Stimulated activated CD4-positive, alpha-beta T cell treated with anti-CD3 and anti-CD28 coated beads, Interleukin-2, amount 100 ng/mL, for 4 hours (primary cell): ENCODE measurements at regions not wholly inside any gene's neighbourhood (a gene's known extent, or its start where the extent isn't known, plus 50 kb on each side); places are given as distances from the start of the nearest gene placed in this dataset.

Experiments
- DNase-seq: peaks from one replicate; pipeline ENCODE4 v3.0.0-alpha.2; 2020; ENCODE audit warnings: low read depth

DNA sequence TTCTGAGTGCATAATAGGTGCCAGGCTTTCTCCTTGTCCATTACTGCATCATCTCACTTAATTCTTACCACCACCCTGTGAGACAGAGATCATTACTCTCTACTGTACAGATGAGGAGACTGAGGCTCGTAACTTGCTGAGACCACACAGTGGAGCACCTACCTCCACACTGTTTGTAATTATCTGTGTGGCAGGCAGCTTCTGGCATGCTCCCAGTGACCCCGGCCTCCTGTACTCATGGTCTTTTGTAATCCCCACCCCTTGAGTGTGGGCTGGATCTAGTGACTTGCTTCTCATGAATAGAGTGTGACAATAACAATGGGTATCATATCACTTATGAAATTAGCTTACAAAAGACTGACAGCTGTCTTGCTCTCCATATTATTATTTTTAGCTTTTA is 407.3 kb downstream of the MATN1 start:
- no peak for DNase-seq

DNA sequence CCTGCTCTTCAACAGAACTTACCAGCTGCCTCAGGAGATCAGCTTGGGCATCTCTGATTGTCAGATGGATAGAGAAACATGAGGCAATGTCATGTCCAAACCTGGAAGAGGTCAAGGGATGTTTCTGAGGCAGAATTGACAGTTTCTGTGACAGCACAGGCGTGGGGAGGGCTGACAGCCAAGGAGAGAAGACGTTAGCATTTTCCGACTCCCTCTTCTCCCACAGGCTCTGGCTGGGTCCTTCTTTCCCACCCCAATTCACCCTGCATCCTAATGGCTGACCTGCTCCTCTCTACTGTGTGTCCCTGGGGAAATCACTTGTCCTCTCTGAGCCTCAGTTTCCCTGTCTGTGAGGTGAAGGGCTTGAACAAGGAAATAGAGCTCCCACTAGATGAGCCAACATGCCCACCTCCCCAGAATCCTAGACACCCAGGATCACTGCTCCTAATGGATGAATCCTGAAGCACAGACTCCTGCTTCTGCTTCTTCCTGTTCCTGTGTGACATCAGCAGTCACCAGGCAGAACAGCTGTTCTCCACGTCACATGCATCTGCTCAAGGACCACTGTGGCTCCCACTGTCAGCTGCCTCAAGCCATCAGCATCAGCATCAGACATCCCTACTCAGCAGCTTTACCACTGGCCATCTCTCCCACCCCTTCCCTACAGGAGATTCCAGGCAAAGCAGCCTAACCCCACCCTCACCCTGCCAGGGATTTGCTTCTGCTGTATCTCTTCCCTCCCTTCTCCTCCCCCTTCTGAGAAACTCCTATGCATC is 408.0 kb downstream of the MATN1 start:
- no peak for DNase-seq

DNA sequence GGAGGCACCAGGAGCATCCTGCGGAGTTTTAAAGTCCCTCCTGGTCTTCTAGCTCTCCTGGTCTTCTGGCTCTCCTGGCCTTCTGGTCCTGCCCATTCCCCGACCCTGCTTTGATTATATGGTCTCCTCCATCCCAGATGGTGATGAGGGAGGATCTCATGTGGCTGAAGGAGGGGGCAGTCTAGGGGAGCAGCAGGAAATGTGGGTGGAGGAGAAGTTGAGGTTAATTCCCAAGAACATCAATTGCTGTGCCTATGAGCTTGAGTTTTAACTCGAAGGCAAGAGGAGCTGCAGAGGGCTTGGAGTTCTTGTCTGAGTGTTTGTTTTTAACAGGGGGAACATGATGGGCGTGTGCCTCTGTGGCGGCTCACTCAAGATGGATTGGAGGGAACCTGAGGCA is 408.8 kb downstream of the MATN1 start:
- no peak for DNase-seq

DNA sequence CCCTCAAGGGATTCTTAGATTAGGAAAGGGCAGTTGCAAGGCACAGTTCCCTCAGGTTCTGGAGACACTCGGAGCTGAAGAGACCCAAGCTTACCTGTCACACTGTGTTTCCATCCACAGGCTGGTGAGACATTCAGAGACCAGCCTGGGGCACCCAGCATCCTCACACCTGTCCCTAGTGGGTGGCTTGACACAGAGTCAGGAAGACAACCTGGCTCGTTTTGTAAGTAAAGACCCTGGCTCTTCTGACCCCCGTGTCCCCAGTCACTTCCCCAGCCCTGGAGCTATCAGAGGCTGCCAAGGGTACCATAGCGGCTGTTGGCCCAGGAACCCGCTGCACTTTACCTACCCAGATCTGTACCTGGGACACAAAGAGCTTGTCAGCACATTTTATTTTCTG is 409.8 kb downstream of the MATN1 start:
- DNase-seq: no peak

- DNase-seq: no peak
These were observed 410.2 kb downstream of the MATN1 start for GRCh38 chr1:30313176-30313575.

- DNase-seq: no peak
These were observed 411.2 kb downstream of the MATN1 start for GRCh38 chr1:30312226-30312625.

- no peak for DNase-seq
These were observed 411.6 kb downstream of the MATN1 start for GRCh38 chr1:30311749-30312148.

DNA sequence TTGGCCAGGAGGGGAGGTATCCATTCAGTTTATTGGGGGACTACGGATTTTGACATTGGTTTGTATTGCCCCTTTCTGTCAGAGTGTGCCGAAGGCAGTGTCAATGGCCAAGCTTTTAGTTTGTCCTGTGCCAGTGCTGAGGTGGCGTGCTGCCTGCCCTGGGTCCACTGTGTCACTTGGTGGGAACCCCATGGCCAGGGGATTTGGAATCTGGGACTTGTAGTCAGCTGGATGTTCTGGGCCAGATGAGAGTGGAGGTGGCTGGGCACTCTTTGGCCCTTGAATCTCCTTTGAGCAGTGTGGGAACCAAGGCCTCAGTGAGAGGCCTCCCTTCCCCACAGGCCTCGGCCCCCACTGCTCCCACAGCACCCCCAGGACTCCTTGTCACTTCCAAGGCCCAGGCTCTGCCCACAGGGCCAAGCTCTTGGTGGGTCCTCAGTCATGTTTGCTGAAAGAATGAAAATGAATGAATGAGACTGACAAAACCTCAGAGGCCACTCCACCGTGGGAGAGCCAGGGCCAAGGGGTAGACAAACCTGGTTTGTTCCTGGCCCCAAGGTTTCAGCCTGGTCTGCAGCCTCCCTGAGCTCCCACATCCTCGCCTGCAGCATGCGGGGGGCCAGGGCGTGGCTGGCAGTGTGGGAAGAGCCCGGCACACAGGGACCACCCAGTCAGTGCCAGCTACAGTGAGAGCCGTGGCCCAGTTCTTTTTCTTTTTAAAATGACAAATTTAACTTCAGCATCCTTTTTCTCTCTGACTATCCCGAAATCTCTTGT is 412.2 kb downstream of the MATN1 start:
- DNase-seq: no peak

GRCh38 chr1:30307182-30307581 is 416.2 kb downstream of the MATN1 start:
- no peak for DNase-seq

DNA sequence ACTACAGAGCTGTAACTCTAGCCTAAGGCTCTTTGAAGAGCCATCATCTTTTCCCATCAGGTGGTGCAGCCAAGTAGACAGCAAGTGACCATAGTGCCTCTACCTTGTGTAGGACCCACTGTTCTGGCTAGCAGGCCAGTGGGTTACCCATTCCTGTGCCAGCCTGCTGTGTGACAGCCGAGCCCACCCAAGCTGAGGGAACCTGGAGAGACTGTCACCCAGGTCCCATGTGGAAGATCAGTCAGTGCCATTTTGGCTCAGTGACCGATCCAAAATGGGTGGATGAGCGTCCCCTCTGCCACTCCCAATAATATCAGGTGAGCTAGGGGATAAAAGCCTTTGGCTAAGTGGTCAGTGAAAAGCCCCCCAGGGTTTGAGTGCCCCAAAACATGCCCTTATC is 417.9 kb downstream of the MATN1 start:
- no peak for DNase-seq

GRCh38 chr1:30305061-30305460 is 418.3 kb downstream of the MATN1 start:
- DNase-seq: no peak

GRCh38 chr1:30304080-30304479 is 419.3 kb downstream of the MATN1 start:
- DNase-seq: no peak

DNA sequence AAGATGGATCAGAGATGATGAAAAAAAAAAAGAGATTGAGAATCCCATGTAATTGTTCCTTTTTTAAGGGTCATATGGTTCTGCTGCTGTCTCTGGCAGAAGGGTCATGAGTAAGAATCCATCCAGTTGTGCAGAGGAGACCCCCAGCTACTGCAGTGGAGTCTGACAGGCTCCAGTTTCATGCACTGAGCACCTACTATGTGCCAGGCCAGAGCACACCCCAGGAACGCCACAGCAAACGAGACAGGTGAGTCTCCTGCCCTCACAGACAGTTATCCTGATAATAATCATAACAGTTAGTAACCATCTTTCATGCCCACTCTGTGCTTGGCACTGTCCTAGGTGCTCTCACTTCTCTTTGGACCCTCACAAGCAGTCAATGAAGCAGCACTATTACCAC is 420.0 kb downstream of the MATN1 start:
- DNase-seq: no peak

DNA sequence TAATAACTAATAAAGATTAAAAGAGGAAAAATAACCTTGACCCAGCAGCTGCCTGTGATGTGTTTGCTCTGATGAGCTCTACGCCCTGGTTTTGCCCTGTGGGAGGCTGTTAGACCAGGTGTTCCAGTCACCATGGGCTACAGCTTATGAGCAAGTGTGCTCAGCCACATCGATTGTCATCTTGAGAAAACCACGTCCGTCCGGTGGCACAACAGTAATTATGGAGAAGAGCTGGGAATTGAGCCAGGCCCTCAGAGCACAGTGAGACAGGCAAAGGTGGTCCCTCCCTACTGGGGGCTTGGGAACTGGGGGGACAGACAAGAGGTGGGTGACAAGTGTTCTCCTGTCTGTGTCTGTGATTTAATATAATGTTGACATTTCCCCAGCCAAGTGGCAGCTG is 420.5 kb downstream of the MATN1 start:
- no peak for DNase-seq

DNA sequence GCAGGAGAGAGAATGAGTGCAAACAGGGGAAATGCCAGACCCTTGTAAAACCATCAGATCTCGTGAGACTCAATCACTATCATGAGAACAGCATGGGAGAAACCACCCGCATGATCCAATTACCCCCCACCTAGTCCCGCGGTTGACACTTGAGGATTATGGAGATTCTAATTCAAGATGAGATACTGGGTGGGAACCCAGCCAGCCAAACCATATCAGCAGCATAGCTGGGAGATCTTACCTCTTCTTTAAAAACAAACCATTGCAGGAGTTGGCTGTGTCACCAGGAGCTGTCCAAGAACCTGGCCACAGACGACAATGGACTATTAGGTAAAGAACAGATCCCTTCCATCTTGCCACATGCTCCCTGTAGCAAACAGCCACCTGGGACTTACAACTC is 422.7 kb downstream of the MATN1 start:
- no peak for DNase-seq

- DNase-seq: no peak
These were observed 424.0 kb downstream of the MATN1 start for GRCh38 chr1:30299393-30299792.

GRCh38 chr1:30295674-30296073 is 427.7 kb downstream of the MATN1 start:
- DNase-seq: no peak

- DNase-seq: no peak
These were observed 428.1 kb downstream of the MATN1 start for GRCh38 chr1:30295266-30295665.

DNA sequence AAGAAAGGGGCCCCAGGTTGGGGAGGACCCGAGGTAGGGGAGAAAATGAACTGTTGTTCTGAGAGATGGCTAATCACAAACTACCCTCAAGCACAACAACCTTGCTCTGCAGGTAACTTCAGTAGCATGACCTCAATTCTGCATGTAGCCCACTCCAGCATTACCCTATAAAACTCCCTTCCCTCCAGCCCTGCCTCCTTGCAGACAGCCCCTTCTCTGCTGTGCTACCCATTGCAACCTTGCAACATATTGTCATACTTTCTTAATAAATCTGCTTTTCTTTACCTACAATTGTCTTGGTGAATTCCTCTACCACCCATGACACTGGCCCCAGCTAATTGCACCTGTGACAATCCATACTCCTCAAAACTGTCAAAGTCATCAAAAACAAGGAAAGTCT is 428.9 kb downstream of the MATN1 start:
- no peak for DNase-seq

DNA sequence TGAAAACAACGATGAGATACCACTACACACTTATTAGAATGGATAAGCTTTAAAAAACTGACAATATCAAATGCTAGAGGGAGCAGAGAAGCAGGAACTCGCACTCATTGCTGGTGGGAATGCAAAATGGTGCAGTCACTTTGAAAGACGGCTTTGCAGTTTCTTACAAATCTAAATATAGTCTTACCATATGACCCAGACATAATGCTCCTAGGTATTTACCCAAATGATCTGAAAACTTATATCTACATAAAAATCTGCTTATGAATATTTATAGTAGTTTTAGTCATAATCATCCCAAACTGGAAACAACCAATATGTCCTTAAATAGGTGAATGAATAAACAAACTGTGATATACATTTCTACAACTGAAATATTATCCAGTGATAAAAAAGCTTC is 430.9 kb downstream of the MATN1 start:
- no peak for DNase-seq

GRCh38 chr1:30291526-30291925 is 431.9 kb downstream of the MATN1 start:
- DNase-seq: no peak

GRCh38 chr1:30290581-30290980 is 432.8 kb downstream of the MATN1 start:
- DNase-seq: no peak

- no peak for DNase-seq
These were observed 435.4 kb downstream of the MATN1 start for GRCh38 chr1:30287976-30288375.
